ENCODE measurements at regions not wholly inside any gene's neighbourhood (a gene's known extent, or its start where the extent isn't known, plus 50 kb on each side); places are given as distances from the start of the nearest gene placed in this dataset.

DNA sequence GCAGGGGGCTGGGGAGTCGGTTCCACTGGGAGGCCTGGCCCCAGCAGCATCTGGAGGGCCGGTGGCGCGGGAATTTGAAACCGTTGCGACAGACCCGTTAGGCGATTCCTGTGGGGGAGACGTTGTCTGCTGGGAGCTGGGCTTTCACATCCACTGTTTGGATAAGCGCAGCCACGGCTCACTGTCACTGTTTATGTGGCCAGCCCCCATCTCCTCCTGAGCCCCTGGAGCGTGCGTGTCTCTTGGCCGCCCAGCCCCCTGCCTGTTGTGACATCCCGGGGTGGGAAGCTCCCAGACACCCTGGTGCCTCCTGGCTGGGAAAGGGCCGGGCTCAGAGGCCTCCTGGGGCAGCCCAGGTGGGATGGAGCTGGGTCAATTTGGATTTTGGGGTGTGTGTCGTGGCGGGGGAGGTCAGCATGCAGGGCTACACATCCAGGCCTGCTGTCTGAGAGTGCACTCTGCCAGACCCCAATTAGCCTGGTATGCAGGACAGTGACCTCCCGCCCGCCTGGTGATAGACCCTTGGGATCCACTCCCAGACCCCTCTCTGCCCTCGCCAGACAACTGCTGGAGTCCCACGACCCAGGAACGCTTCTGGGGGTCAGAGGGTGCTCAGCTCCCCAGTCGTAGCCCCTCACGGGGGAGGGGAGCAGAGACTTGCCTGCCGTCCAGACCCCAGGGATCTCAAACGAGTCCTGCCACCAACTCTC, 62.0 kb upstream of the RNU6ATAC start:
- Histone ChIP-seq H3K9me2 (ENCODE audit: low read depth, low read length) (no peaks in the 10 kb centered on the region), H4K20me1 (ENCODE audit: insufficient read depth, low read length) (no peaks in the 10 kb centered on the region), H3K9me3 (ENCODE audit: low read length) (no peaks in the 10 kb centered on the region), H3K9ac (ENCODE audit: low read length) (no peak overlapping the region), H3K4me2 (ENCODE audit: low read length) (no peak overlapping the region), H3K27me3 (ENCODE audit: insufficient read depth, low read length) (peaks cover 9% of the 10 kb centered on the region; the same call in 1 of the 2 replicates), H3F3A (ENCODE audit: insufficient read depth, low read length) (no peaks in the 10 kb centered on the region), H3K36me3 (ENCODE audit: insufficient read depth, low read length) (no peaks in the 10 kb centered on the region), H3K4me1 (ENCODE audit: insufficient read depth, low read length, severe bottlenecking) (peaks cover 32% of the 10 kb centered on the region), H3K79me2 (ENCODE audit: insufficient read depth, low read length) (no peaks in the 10 kb centered on the region), H2AFZ (ENCODE audit: low read length) (no peak overlapping the region), H3K4me3 (ENCODE audit: low read depth, low read length, poor library complexity, severe bottlenecking) (no peak overlapping the region), H3K27ac (ENCODE audit: low read depth, low read length, poor library complexity, severe bottlenecking) (no peak overlapping the region)
- TF ChIP-seq, protein P1, sequence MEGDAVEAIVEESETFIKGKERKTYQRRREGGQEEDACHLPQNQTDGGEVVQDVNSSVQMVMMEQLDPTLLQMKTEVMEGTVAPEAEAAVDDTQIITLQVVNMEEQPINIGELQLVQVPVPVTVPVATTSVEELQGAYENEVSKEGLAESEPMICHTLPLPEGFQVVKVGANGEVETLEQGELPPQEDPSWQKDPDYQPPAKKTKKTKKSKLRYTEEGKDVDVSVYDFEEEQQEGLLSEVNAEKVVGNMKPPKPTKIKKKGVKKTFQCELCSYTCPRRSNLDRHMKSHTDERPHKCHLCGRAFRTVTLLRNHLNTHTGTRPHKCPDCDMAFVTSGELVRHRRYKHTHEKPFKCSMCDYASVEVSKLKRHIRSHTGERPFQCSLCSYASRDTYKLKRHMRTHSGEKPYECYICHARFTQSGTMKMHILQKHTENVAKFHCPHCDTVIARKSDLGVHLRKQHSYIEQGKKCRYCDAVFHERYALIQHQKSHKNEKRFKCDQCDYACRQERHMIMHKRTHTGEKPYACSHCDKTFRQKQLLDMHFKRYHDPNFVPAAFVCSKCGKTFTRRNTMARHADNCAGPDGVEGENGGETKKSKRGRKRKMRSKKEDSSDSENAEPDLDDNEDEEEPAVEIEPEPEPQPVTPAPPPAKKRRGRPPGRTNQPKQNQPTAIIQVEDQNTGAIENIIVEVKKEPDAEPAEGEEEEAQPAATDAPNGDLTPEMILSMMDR (IDR thresholded peaks at IDR 0.05; ENCODE audit: low read length), result no peak
- no peak for TF ChIP-seq EZH2 (IDR thresholded peaks at IDR 0.05; ENCODE audit: borderline replicate concordance, low read length)

DNA sequence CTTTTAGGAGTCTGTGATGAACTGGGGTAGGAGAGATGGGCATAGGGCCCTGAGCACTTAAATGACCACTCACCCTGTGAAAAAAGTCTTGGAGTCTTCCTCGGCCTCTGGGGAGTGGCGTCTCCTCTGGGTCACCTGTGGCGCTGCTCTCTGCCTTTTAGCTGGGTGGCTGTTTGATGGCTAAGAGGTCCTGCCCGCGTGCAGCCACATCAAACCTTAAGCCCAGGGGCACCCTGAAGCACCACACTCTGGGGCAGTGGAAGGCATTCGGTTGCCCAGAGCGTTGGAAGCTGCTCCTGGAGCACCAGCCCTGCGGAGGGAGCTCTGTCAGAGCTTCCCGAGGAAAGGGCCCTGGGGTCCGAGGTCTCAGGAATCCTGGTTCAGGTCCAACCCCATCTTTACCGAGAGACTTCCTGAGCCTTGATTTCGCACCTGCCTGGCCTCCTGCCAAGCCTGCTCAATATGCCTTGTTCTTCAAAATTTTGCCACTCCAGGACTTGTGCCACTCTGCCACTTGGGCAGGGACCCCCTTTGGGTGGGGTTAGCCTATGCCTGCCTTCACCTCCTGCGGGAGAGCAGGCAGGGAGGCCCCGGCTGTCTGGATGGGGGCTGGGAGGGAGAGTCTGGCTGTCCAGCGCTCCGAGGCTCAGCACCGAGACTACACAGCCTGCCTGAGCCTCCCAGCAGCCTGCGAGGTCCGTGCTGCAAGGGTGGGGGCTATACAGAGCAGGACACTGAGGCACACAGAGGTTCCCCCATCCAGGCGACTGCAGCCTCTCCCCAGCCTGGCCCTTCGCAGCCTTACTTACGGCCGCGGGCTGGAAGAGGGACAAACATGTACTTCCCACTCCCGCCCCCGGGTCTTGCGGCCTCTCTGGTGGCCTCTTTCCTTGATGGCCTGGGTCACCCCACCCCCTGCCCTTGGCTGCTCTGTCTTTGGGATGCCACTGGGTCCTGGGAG, 63.4 kb upstream of the RNU6ATAC start:
- Histone ChIP-seq H3K9me2 (ENCODE audit: low read depth, low read length) (no peaks in the 10 kb centered on the region), H3K9ac (ENCODE audit: low read length) (no peak overlapping the region), H3K36me3 (ENCODE audit: insufficient read depth, low read length) (no peaks in the 10 kb centered on the region), H3K9me3 (ENCODE audit: low read length) (no peaks in the 10 kb centered on the region), H3K27me3 (ENCODE audit: insufficient read depth, low read length) (peaks cover 9% of the 10 kb centered on the region; the same call in 1 of the 2 replicates), H3K79me2 (ENCODE audit: insufficient read depth, low read length) (no peaks in the 10 kb centered on the region), H3F3A (ENCODE audit: insufficient read depth, low read length) (no peaks in the 10 kb centered on the region), H4K20me1 (ENCODE audit: insufficient read depth, low read length) (no peaks in the 10 kb centered on the region), H2AFZ (ENCODE audit: low read length) (no peak overlapping the region), H3K4me3 (ENCODE audit: low read depth, low read length, poor library complexity, severe bottlenecking) (no peak overlapping the region), H3K27ac (ENCODE audit: low read depth, low read length, poor library complexity, severe bottlenecking) (no peak overlapping the region), H3K4me1 (ENCODE audit: insufficient read depth, low read length, severe bottlenecking) (peaks cover 25% of the 10 kb centered on the region), H3K4me2 (ENCODE audit: low read length) (no peak overlapping the region)
- TF ChIP-seq EZH2 (IDR thresholded peaks at IDR 0.05; ENCODE audit: borderline replicate concordance, low read length), result no peak
- TF ChIP-seq, protein P1 (IDR thresholded peaks at IDR 0.05; ENCODE audit: low read length), result no peak

DNA sequence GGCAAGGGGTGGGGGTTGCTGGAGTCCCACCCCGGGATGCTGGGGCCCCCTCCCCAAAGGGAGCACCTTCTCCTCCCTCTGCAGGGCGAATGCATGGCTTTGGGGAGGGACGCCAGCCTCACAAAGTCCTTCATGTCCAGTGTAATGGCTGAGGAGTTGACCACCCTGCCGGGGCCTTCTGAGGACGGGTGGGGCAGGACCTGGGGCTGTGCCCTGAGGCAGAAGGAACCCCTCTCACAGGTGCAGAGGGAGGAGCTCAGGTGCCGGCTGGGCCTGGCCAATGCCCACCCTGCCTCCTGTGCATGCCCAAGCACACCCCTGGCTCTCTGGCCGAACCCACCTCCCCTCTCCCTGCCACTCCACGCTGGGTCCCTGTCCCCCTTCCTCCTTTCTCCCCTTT, 64.3 kb upstream of the RNU6ATAC start:
- Histone ChIP-seq H3K9me2 (ENCODE audit: low read depth, low read length) (no peaks in the 10 kb centered on the region), H3K9me3 (ENCODE audit: low read length) (no peaks in the 10 kb centered on the region), H3K27ac (ENCODE audit: low read depth, low read length, poor library complexity, severe bottlenecking) (no peak overlapping the region), H3K36me3 (ENCODE audit: insufficient read depth, low read length) (no peaks in the 10 kb centered on the region), H4K20me1 (ENCODE audit: insufficient read depth, low read length) (no peaks in the 10 kb centered on the region), H3K27me3 (ENCODE audit: insufficient read depth, low read length) (peaks cover 9% of the 10 kb centered on the region; the same call in 1 of the 2 replicates), H3F3A (ENCODE audit: insufficient read depth, low read length) (no peaks in the 10 kb centered on the region), H2AFZ (ENCODE audit: low read length) (no peak overlapping the region), H3K4me3 (ENCODE audit: low read depth, low read length, poor library complexity, severe bottlenecking) (no peak overlapping the region), H3K4me1 (ENCODE audit: insufficient read depth, low read length, severe bottlenecking) (peaks cover 25% of the 10 kb centered on the region), H3K4me2 (ENCODE audit: low read length) (no peak overlapping the region), H3K79me2 (ENCODE audit: insufficient read depth, low read length) (no peaks in the 10 kb centered on the region), H3K9ac (ENCODE audit: low read length) (no peak overlapping the region)
- TF ChIP-seq EZH2 (IDR thresholded peaks at IDR 0.05; ENCODE audit: borderline replicate concordance, low read length), result no peak
- TF ChIP-seq, protein P1 (IDR thresholded peaks at IDR 0.05; ENCODE audit: low read length), result no peak
